Heart left ventricle (tissue), 13 donors: ENCODE measurements at regions not wholly inside any gene's neighbourhood (a gene's known extent, or its start where the extent isn't known, plus 50 kb on each side); places are given as distances from the start of the nearest gene placed in this dataset.

Experiments
- CTCF ChIP-seq, 12 donors: fragments of 200-600 bp; sonication (generic) in 4 of 12; IDR thresholded peaks; one replicate each; pipeline versions ENCODE4 v1.5.0 to v1.8.0; 2018 to 2022; ENCODE audit warnings: antibody characterized with exemption in 12 of 12, mild to moderate bottlenecking in 5 of 12
- POLR2A ChIP-seq, 2 donors: fragments of 450-650 bp; IDR thresholded peaks; one replicate each; pipeline ENCODE4 v1.6.1; 2017; ENCODE audit warnings: antibody characterized with exemption in 2 of 2, mild to moderate bottlenecking in 2 of 2, moderate library complexity in 2 of 2
- donor health status: ischemic (EF 13 %, LVEDD 7.1; RV severe dilation, severe dysfunction).
- donor health status: DM: no; HTN: yes; CAD: no.
- donor health status: DM: no; HTN: no; CAD: no.
- donor health status: ischemic (EF 25% LVEDD 6.9; RV normal size, moderate dysfunction).
- donor health status: ischemic (EF 25% LVEDD 5.7; RV mildly dilated, moderate dysfunction).
- donor health status: ischemic (EF 35%, LVEDD 5.7; RV mildly dilated, moderate dysfunction).
- donor health status: nonischemic (EF 11% LVEDD 7.7; RV severe dilation, severe dysfunction).
- donor health status: DM: yes; HTN: yes; CAD: no.
- donor health status: PGD.
- donor health status: ischemic (EF 29% LVEDD 5.4; RV normal size, mild dysfunction).
- donor health status: nonischemic (EF 23%, LVEDD 6.1; RV moderate dilation, normal function).

- TF ChIP-seq CTCF (IDR thresholded peaks at IDR 0.05), result no peak
- no peak for TF ChIP-seq POLR2A (IDR thresholded peaks at IDR 0.05)
Observed at GRCh38 chr3:23083701-23084100, 119.4 kb upstream of the UBE2E2 start.
